Ishikawa (cell line): ENCODE measurements at regions not wholly inside any gene's neighbourhood (a gene's known extent, or its start where the extent isn't known, plus 50 kb on each side); places are given as distances from the start of the nearest gene placed in this dataset.

Source experiments
- CEBPB ChIP-seq: IDR thresholded peaks from 2 replicates; pipeline ENCODE4 v1.6.1; 2012
- CREB1 ChIP-seq: IDR thresholded peaks from 2 replicates; pipeline ENCODE4 v1.6.1; 2012; ENCODE audit warnings: low read depth
- EGR1 ChIP-seq: IDR thresholded peaks from 2 replicates; pipeline ENCODE4 v1.6.1; 2012
- EP300 ChIP-seq: IDR thresholded peaks from 2 replicates; pipeline ENCODE4 v1.6.1; 2012; ENCODE audit warnings: borderline replicate concordance
- FOXM1 ChIP-seq: IDR thresholded peaks from 2 replicates; pipeline ENCODE4 v1.6.1; 2012; ENCODE audit warnings: low read depth, borderline replicate concordance
- NFIC ChIP-seq: IDR thresholded peaks from 2 replicates; pipeline ENCODE4 v1.6.1; 2012
- RAD21 ChIP-seq: IDR thresholded peaks from 2 replicates; pipeline ENCODE4 v1.6.1; 2012; ENCODE audit warnings: low read depth
- REST ChIP-seq: IDR thresholded peaks from 2 replicates; pipeline ENCODE4 v1.6.1; 2012; ENCODE audit warnings: low read depth, mild to moderate bottlenecking
- TAF1 ChIP-seq: IDR thresholded peaks from 2 replicates; pipeline ENCODE4 v1.6.1; 2012; ENCODE audit warnings: low read depth, mild to moderate bottlenecking
- TCF12 ChIP-seq: IDR thresholded peaks from 2 replicates; pipeline ENCODE4 v1.6.1; 2012; ENCODE audit warnings: low read depth
- TEAD4 ChIP-seq: IDR thresholded peaks from 2 replicates; pipeline ENCODE4 v1.6.1; 2012
- YY1 ChIP-seq: IDR thresholded peaks from 2 replicates; pipeline ENCODE4 v1.6.1; 2012; ENCODE audit warnings: low read depth
- ZBTB7A ChIP-seq: IDR thresholded peaks from 2 replicates; pipeline ENCODE4 v1.6.1; 2012; ENCODE audit warnings: low read depth
- TF ChIP-seq, protein P1 (sequence below): IDR thresholded peaks from 2 replicates; pipeline ENCODE4 v1.6.1; 2012
- TF ChIP-seq, protein P2 (sequence below): IDR thresholded peaks from 2 replicates; pipeline ENCODE4 v1.6.1; 2012

DNA sequence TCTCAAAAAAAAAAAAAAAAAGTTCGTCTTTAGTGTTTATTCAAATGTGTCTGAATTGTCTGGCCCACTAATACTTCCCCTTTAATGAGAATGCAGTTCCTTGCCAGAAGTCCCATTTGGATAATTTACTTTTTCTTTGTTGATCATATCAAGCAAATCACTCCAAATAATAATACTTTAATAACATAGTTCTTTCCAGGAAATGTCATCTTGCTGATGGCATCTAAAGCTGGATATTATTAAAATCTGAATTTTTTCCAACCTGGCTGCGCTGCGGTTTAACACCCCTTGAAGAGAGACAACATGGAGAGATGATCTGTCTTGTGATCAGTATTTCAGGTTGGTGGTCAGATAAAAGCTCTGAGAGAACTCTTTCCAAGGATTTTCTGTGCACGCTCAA, 111.2 kb upstream of the CNKSR3 start:
- TF ChIP-seq, protein P1, sequence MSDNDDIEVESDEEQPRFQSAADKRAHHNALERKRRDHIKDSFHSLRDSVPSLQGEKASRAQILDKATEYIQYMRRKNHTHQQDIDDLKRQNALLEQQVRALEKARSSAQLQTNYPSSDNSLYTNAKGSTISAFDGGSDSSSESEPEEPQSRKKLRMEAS, result no peak
- TF ChIP-seq NFIC (no peak), TCF12 (no peak), FOXM1 (no peak), TEAD4 (no peak), EP300 (no peak), CEBPB (no peak), TAF1 (no peak), REST (no peak), RAD21 (no peak), YY1 (no peak), CREB1 (no peak), ZBTB7A (no peak)
- TF ChIP-seq, protein P2, sequence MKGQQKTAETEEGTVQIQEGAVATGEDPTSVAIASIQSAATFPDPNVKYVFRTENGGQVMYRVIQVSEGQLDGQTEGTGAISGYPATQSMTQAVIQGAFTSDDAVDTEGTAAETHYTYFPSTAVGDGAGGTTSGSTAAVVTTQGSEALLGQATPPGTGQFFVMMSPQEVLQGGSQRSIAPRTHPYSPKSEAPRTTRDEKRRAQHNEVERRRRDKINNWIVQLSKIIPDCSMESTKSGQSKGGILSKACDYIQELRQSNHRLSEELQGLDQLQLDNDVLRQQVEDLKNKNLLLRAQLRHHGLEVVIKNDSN, result no peak

DNA sequence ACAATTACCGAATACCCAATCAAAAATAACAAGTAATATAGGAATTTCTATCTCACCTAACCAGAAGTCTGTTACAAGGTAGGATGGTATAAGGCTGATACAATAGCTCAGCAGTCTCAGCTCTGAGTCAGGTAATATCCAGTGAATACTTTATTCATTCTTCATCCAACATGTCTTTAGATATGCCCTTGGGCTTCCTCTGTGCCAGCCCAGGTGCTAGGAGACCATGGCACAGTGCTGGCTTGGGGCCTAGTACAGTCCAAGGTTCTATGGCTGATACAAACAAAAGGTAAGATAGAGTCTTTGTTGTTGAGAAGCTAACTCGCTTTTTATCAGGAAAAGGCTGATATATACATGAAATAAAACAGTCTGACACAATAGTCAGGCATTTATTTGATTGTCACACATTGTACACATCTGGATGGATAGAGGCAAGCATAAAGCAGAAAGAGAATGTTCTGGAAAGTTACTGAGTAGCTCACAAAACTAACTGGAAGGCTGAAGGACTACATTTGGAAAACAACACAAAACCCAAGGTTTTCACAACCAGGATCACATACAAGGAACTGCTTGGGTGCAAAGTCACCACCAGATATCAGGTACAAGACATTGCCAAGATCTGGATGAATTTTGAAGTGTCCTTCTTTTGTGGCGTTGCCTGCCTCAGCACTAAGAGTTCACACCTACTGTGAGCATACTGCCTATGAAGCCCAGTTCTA, 110.4 kb upstream of the SCAF8 start:
- no peak for TF ChIP-seq FOXM1
- no peak for TF ChIP-seq YY1
- no peak for TF ChIP-seq EGR1
- TF ChIP-seq TEAD4, result no peak
- no peak for TF ChIP-seq CEBPB
- TF ChIP-seq, protein P1, result no peak
- TF ChIP-seq REST, result no peak
- no peak for TF ChIP-seq NFIC
- no peak for TF ChIP-seq TCF12
- TF ChIP-seq, protein P2, result no peak
- TF ChIP-seq ZBTB7A, result no peak
- TF ChIP-seq TAF1, result no peak

DNA sequence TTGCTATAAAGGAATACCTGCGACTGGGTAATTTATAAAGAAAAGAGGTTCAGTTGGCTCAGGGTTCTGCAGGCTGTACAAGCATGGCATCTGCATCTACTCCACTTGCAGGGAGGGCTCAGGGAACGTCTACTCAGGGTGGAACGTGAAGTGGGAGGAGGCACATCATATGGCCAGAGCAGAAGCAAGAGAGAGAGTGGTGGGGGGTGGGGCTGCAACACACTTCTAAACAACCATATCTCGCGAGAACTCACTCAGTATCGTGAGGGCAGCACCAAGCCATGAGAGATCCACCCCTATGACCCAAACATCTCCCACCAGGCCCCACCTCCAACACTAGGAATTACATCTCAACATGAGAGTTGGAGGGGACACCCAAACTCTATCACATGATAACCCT, 109.8 kb upstream of the SCAF8 start:
- no peak for TF ChIP-seq EGR1
- no peak for TF ChIP-seq REST

DNA sequence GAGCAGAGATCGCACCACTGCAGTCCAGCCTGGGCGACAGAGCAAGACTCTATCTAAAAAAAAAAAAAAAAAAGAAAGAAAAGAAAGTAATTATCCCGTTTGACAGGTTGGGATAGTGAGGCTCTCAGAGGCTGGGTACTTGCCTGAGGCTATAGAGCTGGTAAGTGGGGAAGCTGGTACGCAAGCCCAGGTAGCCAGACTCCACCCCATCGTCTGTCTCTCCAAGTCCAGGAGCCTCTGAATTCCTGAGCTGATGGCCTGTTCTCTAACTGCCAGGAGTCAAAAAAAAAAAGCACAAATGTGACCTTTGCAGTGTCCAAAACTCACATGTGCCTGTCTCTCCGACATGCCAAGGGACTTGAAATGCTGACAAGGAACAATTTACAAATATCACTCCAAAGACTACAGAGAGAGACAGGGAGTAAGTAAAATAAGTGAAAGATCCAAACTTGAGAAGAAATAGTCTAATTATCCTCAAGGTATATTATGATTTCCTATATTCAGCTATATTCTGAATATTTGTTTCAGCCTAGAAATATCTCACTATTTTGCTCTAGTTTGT, 109.1 kb upstream of the SCAF8 start:
- no peak for TF ChIP-seq NFIC
- no peak for TF ChIP-seq YY1
- TF ChIP-seq, protein P2, result no peak
- no peak for TF ChIP-seq EP300
- no peak for TF ChIP-seq REST
- TF ChIP-seq RAD21, result no peak
- no peak for TF ChIP-seq EGR1
- TF ChIP-seq CREB1, result no peak
- no peak for TF ChIP-seq ZBTB7A
- TF ChIP-seq, protein P1, result no peak
- TF ChIP-seq TCF12, result no peak
- no peak for TF ChIP-seq FOXM1
- no peak for TF ChIP-seq TAF1
- TF ChIP-seq TEAD4, result no peak
- TF ChIP-seq CEBPB, result no peak
